GM18499 (cell line): ENCODE measurements at regions not wholly inside any gene's neighbourhood (a gene's known extent, or its start where the extent isn't known, plus 50 kb on each side); places are given as distances from the start of the nearest gene placed in this dataset.

Experiments used
- ATAC-seq: cut with Tn5 transposase; IDR thresholded peaks from one replicate; pipeline ENCODE4 v1.9.1; 2021; ENCODE audit warnings: moderate number of reproducible peaks; ENCODE audit not compliant: insufficient read depth, unreplicated experiment

GRCh38 chr15:31151301-31152233, 50.0 kb upstream of the TRPM1 start:
- no peak for ATAC-seq

DNA sequence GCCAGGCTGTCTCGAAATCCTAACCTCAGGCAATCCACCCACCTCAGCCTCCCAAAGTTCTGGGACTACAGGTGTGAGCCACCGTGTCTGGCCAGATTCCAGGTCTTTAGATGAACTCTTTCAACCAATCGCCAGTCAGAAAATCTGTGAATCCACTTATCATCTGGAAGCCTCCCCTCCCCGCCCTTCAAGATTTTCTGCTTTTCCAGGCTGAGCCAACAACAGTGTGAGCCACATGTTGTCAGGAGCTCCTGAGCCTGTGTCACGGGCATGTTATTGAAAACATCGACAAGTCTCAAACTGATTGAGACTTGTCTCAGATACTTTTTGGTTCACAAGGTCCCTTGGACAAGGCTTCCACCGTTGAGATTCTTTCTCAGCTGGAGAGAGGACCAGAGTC, 52.0 kb upstream of the TRPM1 start:
- no peak for ATAC-seq

GRCh38 chr15:31155151-31155550, 53.6 kb upstream of the TRPM1 start:
- ATAC-seq = no peak

DNA sequence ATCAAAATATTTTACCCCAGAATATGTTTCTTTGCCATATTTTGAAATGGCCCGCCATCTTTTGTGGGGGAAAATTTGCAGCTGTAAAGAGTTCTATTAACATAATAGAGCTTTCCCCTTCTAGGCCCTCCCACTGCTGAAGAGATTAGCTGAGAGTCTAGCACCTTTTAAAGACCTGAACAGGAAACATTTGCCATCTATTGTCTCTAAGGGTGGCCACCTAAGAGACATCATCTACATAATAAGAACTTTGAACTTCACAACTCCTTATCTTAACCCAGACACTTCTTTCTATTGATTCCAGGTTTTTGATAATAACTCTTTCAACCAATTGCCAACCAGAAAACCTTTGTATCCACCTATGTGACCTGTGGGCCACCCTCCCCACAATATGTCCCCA, 54.7 kb upstream of the TRPM1 start:
- no peak for ATAC-seq

- no peak for ATAC-seq
These were observed 55.3 kb upstream of the TRPM1 start for GRCh38 chr15:31156808-31157207.

GRCh38 chr15:31157644-31158069, 56.1 kb upstream of the TRPM1 start:
- no peak for ATAC-seq

- no peak for ATAC-seq
These were observed 57.5 kb upstream of the TRPM1 start for GRCh38 chr15:31158858-31159569.

- ATAC-seq = no peak
These were observed 58.3 kb upstream of the TRPM1 start for GRCh38 chr15:31159837-31160236.

DNA sequence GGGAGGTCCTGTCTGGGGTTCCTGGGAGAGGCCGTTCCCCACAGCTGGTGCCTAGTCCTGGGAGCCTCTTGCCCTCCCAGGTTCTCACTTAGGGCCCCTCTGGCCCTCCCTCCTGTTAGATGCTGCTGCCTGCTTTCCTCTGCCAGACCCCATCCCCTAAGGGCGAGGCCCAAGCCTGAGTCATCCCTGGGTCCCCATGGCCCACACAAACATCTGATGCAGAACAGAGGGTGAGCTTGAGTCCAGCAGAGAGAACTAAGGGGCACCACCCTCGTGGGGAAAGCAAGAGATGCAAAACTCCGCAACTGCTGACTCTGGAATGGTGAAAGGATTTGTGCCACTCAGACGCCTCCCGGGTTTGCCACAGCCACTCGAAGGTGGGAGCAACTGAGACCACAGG, 58.8 kb upstream of the TRPM1 start:
- ATAC-seq = no peak

DNA sequence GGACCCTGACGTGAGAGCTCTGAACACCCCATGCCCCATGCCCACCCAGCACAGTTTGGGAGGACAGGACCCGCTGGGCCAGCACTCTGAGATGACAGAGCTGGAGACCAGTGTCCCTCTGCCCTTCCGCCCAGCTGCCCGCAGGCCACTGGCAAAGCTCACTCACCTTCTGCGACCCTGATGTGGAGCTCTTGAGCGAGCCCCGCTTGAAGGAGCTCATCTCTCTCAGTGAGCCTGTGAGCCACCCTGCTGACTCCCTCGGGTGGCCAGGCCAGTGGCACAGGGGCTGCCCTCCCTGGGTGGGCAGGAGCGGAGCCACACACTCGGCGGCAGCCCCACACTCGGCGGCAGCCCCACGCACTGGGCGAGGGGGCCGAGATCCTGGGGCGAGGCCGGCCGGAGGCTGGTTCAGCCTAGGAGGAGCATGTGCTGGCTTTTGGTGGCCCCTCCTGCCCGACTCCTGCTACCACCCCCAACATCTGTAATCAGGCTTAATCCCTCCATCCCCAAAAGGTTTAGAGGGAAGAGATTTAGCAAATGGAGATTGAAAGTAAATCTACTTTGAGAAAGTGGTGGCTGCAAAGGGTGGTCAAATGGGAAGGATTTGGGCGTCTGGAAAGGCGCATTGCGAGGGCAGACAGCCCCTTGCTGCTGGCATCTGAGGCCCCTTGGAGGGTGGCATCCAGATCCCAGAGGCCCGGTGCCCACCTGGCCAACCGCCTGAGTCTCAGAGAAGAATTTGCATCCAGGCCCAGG, 59.4 kb upstream of the TRPM1 start:
- no peak for ATAC-seq

DNA sequence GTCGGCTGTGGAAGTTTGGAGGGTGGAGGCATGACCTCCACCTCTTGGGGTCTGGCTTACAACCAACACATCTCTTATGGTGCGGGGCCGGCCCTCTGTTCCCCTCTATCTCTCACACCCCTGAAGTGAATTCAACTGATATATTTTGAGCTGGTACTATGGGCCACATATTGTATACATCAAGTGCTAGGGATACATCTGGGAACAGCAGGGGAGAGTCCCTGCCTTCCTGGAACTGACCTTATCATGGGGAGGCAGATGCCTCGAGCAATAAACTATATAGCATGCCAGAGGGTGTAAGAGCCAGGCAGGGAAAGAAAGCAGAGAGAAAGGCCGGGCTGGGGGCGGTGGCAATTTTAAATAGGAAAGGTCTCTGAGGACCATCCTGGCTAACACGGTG, 60.4 kb upstream of the TRPM1 start:
- ATAC-seq = no peak

DNA sequence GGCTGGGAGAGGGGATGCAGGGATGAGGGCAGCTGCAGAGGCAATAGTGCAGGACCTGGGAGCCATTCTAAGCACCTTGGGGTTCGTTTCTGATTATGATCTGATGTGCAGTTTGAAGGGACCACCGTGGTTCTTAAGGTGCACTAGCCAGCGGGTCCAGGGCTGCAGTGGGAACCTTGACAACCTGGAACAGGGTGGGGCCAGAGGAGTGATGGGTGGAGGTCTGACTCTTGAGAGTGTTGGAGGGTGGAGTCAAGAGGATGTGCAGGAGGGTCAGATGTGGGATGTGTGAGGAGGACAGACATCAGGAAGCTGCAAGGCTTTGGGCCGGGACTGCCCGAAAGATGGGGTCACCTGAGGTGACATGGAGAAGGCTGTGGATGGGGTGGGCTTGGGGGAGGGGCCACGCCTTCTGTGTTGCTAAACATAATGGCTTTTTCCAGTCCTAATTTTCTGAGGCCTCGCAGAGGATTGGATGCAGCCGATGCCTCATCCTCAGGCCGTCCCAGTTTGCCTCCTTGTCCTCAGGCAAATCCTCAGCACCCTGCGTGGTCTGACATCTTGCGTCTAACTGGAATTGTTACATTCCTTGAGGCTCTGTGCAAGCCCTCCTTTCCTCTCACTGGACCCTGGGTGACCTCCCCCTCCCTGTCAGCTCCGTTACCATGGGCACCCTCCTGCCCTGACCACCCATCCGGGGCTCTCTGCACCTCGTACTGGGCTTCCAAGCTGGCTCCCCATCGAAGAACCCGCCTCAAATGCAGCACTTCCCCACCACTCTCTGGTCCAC, 61.4 kb upstream of the TRPM1 start:
- no peak for ATAC-seq

DNA sequence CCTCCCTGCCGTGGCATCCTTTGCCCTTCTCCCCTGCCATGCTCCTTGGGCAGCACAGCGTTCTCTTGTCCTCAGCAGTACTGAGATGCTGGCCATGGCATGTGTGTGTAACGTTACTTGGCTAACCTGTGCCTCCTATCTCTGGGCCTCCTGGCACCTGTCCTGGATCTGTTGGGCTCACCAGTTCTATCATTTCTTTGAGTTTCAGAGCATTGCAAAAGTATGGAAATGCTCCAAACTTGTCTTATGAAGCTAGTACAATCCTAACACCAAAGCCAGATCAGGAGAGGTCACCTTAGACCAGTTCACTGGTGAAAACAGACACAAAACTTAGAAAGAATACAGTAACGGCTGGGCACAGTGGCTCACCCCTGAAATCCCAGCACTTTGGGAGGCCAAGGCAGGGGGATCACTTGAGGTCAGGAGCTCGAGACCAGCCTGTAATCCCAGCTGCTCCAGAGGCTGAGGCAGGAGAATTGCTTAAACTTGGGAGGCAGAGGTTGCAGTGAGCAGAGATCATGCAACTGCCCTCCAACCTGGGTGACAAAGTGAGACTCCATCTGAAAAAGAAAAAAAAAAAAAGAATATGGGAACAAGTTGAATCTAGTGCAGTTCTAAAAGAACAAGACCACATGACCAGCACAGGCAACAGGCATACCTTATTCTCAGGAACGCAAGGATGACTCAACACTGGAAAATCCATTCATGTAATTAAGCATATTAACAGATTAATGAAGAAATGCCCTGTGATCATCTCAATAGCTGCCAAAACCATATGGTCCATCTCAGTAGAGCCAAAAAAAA, 62.4 kb upstream of the TRPM1 start:
- ATAC-seq = no peak

GRCh38 chr15:31164573-31164912, 63.0 kb upstream of the TRPM1 start:
- no peak for ATAC-seq

DNA sequence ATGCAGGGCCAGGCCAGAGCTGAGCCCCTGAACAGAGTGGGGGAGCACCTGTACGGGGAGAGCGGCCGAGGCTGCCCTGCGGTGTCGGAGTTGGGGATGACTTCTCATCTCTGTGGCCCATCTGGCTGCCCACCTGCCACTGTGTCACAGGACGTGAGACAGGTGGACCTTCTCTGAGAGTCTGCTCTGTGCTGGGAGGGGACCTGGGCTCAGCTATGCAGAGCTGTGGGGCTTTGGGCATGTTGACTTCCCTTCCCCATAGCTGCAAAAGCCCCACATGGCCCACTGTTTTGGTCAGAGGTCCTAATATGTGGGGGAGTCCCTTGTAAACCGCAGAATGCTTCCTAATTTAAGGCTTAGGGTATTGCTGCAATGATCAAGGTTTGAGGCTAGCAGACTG, 68.0 kb upstream of the TRPM1 start:
- ATAC-seq = no peak

DNA sequence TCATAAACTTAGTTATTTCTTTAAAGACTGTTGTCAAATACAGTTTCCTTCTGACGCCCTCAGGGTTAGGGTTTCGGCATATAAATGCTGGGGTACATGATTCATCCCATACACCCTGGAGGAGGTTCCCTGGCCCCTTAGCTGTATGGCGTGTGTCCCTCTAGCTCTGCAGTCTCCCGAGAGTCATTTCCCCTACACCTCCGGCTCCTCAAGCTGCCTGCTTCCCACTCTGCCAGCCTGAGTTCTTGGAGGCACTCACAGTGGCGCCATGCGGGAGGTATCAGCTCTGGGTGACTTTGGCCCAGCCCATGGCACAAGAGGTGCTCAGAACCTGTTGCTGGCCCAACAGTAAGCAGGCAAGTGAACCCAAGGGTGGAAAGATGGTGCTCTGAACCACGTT, 70.2 kb upstream of the TRPM1 start:
- no peak for ATAC-seq

DNA sequence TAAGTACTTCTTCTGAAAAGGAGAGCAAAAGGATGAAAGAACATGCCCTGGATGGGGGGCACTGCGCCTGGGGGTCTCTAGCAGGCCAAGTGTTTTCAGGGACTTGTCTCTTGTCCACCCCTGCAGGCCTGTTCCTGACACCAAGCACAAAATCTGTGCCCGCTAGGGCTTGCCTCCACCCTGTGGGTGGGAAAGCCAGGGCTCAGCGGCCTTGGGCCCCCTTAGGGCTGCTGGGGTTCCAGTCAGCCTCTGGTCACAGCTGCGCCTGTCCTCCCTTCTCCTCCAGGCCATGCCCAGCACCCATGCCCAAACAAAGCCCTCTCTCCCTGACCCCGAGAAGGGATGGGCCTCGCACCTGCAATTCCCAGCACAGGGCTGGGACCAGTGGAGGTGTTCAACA, 71.1 kb upstream of the TRPM1 start:
- no peak for ATAC-seq

DNA sequence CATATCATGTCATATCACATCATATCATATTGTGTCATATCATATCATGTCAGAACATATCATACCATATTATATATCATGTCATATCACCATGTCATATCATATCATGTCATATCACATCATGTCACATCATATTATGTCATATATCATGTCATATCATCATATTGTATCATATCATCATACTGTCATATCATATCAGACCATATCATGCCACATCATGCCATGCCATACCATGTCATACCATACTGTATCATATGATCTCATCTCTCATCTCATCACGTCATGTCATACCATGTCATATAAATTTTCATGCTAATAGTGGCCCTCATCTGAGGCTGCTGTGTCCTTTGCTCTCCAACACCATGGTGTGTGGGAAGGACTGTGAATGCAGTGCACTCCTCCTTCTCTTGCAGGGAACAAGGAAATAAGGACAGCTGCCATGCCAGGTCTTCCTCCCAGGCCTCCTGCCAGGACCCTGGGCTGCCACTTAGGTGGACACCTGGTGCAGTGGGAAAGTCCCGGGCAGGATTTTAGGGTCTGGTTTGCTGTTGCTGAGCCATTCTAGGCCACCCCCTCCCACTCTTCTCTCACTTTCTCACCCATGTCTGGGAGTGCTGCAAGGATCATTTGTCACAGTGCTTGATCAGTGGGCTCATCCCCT, 72.4 kb upstream of the TRPM1 start:
- ATAC-seq = no peak

DNA sequence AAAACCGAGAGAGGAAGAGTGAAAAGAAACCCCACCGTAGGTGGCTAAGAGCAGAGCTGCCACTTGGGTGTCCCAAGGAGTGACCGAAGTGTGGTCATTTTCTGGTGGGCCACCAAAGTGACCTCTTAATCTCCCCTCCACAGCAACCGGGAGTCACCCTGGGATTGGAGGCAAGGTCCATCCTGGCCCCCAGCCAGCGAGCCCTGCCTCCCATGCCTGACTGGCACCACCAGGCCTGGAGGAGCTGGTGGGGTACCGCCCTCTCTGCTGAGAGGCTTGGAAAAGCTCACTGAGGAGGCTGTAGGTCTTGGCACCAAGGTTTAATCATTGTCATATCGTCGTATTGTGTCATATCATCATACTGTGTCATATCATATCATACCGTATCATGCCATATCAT, 74.0 kb upstream of the TRPM1 start:
- ATAC-seq = no peak
